ENCODE measurements at regions not wholly inside any gene's neighbourhood (a gene's known extent, or its start where the extent isn't known, plus 50 kb on each side); places are given as distances from the start of the nearest gene placed in this dataset.

GRCh38 chr6:105799056-105799455 lies 287.1 kb upstream of the PRDM1 start:
- Histone ChIP-seq H3K4me1 (peaks cover 48% of the 10 kb centered on the region), H3K36me3 (ENCODE audit: insufficient read depth in 1 of 2, low read depth in 1 of 2) (no peaks in the 10 kb centered on the region), H3K4me3 (no peak overlapping the region), H3K27ac (peak overlapping the region; percentile 78), H3K9me3 (no peaks in the 10 kb centered on the region), H3K27me3 (ENCODE audit: insufficient read depth in 3 of 3, low read length in 2 of 3) (no peaks in the 10 kb centered on the region)
- ATAC-seq (peak; percentile 53 to 81 (median 69)), DNase-seq (peak in 1 of 2 donors; percentile 54)
- TF ChIP-seq, protein P1, sequence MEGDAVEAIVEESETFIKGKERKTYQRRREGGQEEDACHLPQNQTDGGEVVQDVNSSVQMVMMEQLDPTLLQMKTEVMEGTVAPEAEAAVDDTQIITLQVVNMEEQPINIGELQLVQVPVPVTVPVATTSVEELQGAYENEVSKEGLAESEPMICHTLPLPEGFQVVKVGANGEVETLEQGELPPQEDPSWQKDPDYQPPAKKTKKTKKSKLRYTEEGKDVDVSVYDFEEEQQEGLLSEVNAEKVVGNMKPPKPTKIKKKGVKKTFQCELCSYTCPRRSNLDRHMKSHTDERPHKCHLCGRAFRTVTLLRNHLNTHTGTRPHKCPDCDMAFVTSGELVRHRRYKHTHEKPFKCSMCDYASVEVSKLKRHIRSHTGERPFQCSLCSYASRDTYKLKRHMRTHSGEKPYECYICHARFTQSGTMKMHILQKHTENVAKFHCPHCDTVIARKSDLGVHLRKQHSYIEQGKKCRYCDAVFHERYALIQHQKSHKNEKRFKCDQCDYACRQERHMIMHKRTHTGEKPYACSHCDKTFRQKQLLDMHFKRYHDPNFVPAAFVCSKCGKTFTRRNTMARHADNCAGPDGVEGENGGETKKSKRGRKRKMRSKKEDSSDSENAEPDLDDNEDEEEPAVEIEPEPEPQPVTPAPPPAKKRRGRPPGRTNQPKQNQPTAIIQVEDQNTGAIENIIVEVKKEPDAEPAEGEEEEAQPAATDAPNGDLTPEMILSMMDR (IDR thresholded peaks at IDR 0.05): no peak
- WGBS, 3 donors: 5 to 11% (median 8%) methylated on average over 2 of the region's 2 CpGs
- intact Hi-C loops (cut with DNase I): loop anchor here in 1 of 2 donors (10.0 kb wide), 1 partner anchor 196 kb away; no protein-coding TSS in a partner anchor

- peak; percentile 43 to 71 (median 56) for ATAC-seq
- intact Hi-C loops (cut with DNase I): loop anchor here in 1 of 2 donors (10.0 kb wide), 1 partner anchor 197 kb away; no protein-coding TSS in a partner anchor
- Histone ChIP-seq H3K4me1 (peaks cover 52% of the 10 kb centered on the region), H3K27me3 (ENCODE audit: insufficient read depth in 3 of 3, low read length in 2 of 3) (no peaks in the 10 kb centered on the region), H3K4me3 (peak overlapping the region; percentile 37), H3K36me3 (ENCODE audit: insufficient read depth in 1 of 2, low read depth in 1 of 2) (no peaks in the 10 kb centered on the region), H3K9me3 (no peaks in the 10 kb centered on the region), H3K27ac (peak overlapping the region; percentile 78)
- DNase-seq: no peak
- WGBS, 3 donors: 20 to 30% (median 24%) methylated on average over 4 of the region's 4 CpGs
- TF ChIP-seq, protein P1 (IDR thresholded peaks at IDR 0.05): no peak
These were observed 288.1 kb upstream of the PRDM1 start for GRCh38 chr6:105797983-105798453.

GRCh38 chr6:105797286-105797979 lies 288.7 kb upstream of the PRDM1 start:
- Histone ChIP-seq H3K27ac (peak overlapping the region; percentile 78), H3K9me3 (no peaks in the 10 kb centered on the region), H3K27me3 (ENCODE audit: insufficient read depth in 3 of 3, low read length in 2 of 3) (no peaks in the 10 kb centered on the region), H3K4me1 (peaks cover 52% of the 10 kb centered on the region), H3K36me3 (ENCODE audit: insufficient read depth in 1 of 2, low read depth in 1 of 2) (no peaks in the 10 kb centered on the region), H3K4me3 (peak overlapping the region; percentile 37)
- intact Hi-C loops (cut with DNase I): loop anchor here in 1 of 2 donors (10.0 kb wide), 1 partner anchor 197 kb away; no protein-coding TSS in a partner anchor
- DNase-seq (no peak), ATAC-seq (peak in 3 of 4 donors; percentile 3 to 43 (median 33))
- WGBS, 3 donors: 54 to 66% (median 58%) methylated on average over 4 of the region's 4 CpGs
- TF ChIP-seq, protein P1 (IDR thresholded peaks at IDR 0.05): no peak

- Histone ChIP-seq H3K36me3 (ENCODE audit: insufficient read depth in 1 of 2, low read depth in 1 of 2) (no peaks in the 10 kb centered on the region), H3K27me3 (ENCODE audit: insufficient read depth in 3 of 3, low read length in 2 of 3) (no peaks in the 10 kb centered on the region), H3K4me1 (peaks cover 52% of the 10 kb centered on the region), H3K4me3 (no peak overlapping the region), H3K27ac (peak overlapping the region; percentile 78), H3K9me3 (no peaks in the 10 kb centered on the region)
- DNase-seq (no peak), ATAC-seq (peak; percentile 24 to 57 (median 46))
- TF ChIP-seq, protein P1 (IDR thresholded peaks at IDR 0.05): no peak
- WGBS, 3 donors: 51 to 55% (median 51%) methylated on average over 9 of the region's 9 CpGs
- intact Hi-C loops (cut with DNase I): loop anchor here in 1 of 2 donors (10.0 kb wide), 1 partner anchor 199 kb away; no protein-coding TSS in a partner anchor
These were observed 290.1 kb upstream of the PRDM1 start for GRCh38 chr6:105795913-105796517.

Data from psoas muscle (tissue), 7 donors.